GM04504 (cell line): ENCODE measurements at regions not wholly inside any gene's neighbourhood (a gene's known extent, or its start where the extent isn't known, plus 50 kb on each side); places are given as distances from the start of the nearest gene placed in this dataset.
"Not testable (repeated sequence)": the region's sequence is repeated elsewhere in the genome, so short reads cannot be mapped to it uniquely, and the experiment has no call there.

ENCODE experiments used
- DNase-seq: peaks from one replicate; pipeline ENCODE4 v3.0.0-alpha.2; 2012; ENCODE audit warnings: low read depth

GRCh38 chr11:97883086-97883485, 1137.7 kb upstream of the CNTN5 start:
- DNase-seq, result no peak

- no peak for DNase-seq
Measured at GRCh38 chr11:97888641-97889040, 1132.1 kb upstream of the CNTN5 start.

- DNase-seq, result no peak
Measured at GRCh38 chr11:97890466-97890865, 1130.3 kb upstream of the CNTN5 start.

GRCh38 chr11:97893612-97894011, 1127.1 kb upstream of the CNTN5 start:
- DNase-seq, result no peak

GRCh38 chr11:97894978-97895377, 1125.8 kb upstream of the CNTN5 start:
- no peak for DNase-seq

- DNase-seq, result no peak
Measured at GRCh38 chr11:97895572-97895971, 1125.2 kb upstream of the CNTN5 start.

GRCh38 chr11:97902828-97903227, 1117.9 kb upstream of the CNTN5 start:
- no peak for DNase-seq

- DNase-seq, result no peak
Measured at GRCh38 chr11:97905101-97905500, 1115.6 kb upstream of the CNTN5 start.

GRCh38 chr11:97905671-97906070, 1115.1 kb upstream of the CNTN5 start:
- no peak for DNase-seq

- no peak for DNase-seq
Measured at GRCh38 chr11:97908354-97908753, 1112.4 kb upstream of the CNTN5 start.

- no peak for DNase-seq
Measured at GRCh38 chr11:97909614-97910399, 1110.9 kb upstream of the CNTN5 start.

GRCh38 chr11:97912629-97913028, 1108.1 kb upstream of the CNTN5 start:
- DNase-seq, result no peak

- DNase-seq, result not testable (repeated sequence)
Measured at GRCh38 chr11:97922933-97923332, 1097.8 kb upstream of the CNTN5 start.

- DNase-seq, result no peak
Measured at GRCh38 chr11:97934572-97935208, 1086.1 kb upstream of the CNTN5 start.

- DNase-seq, result peak; percentile 0
Measured at GRCh38 chr11:97937501-97937900, 1083.2 kb upstream of the CNTN5 start.

GRCh38 chr11:97938789-97939188, 1082.0 kb upstream of the CNTN5 start:
- DNase-seq, result no peak

- no peak for DNase-seq
Measured at GRCh38 chr11:97943493-97943892, 1077.3 kb upstream of the CNTN5 start.

GRCh38 chr11:97948793-97949192, 1072.0 kb upstream of the CNTN5 start:
- DNase-seq, result no peak

- DNase-seq, result no peak
Measured at GRCh38 chr11:97955595-97955994, 1065.2 kb upstream of the CNTN5 start.

- no peak for DNase-seq
Measured at GRCh38 chr11:97956904-97957303, 1063.8 kb upstream of the CNTN5 start.

GRCh38 chr11:97961431-97961830, 1059.3 kb upstream of the CNTN5 start:
- DNase-seq, result no peak

GRCh38 chr11:97962758-97963157, 1058.0 kb upstream of the CNTN5 start:
- DNase-seq, result no peak

GRCh38 chr11:97963528-97964331, 1057.0 kb upstream of the CNTN5 start:
- DNase-seq, result no peak
